Neural cell (in vitro differentiated cells): ENCODE measurements at regions not wholly inside any gene's neighbourhood (a gene's known extent, or its start where the extent isn't known, plus 50 kb on each side); places are given as distances from the start of the nearest gene placed in this dataset.

Experiments used
- H2AFZ ChIP-seq: fragments of 200-600, 300-800 bp; sonication (generic), shearing (Covaris generic); 2 replicates; pipeline ENCODE4 v1.6.0; 2014; ENCODE audit warnings: low read depth, mild to moderate bottlenecking, antibody characterized with exemption, low read length, moderate library complexity
- H3F3A ChIP-seq: fragments of 200-600 bp; shearing (Covaris generic); 2 replicates; pipeline ENCODE4 v1.6.1; 2016; ENCODE audit warnings: mild to moderate bottlenecking, moderate library complexity, mixed read lengths, antibody characterized with exemption, low read length; ENCODE audit not compliant: insufficient read depth, poor library complexity, severe bottlenecking
- H3K27ac ChIP-seq: fragments of 200-600, 300-800 bp; sonication (generic), shearing (Covaris generic); 2 replicates; pipeline ENCODE4 v1.5.1; 2014; ENCODE audit warnings: mild to moderate bottlenecking, low read length, moderate library complexity
- H3K27me3 ChIP-seq: fragments of 300-800, 200-600 bp; sonication (generic), shearing (Covaris generic); 2 replicates; pipeline ENCODE4 v1.6.0; 2014; ENCODE audit warnings: mild to moderate bottlenecking, low read depth, low read length, moderate library complexity; ENCODE audit not compliant: insufficient read depth
- H3K36me3 ChIP-seq: fragments of 300-800, 200-600 bp; sonication (generic), shearing (Covaris generic); 2 replicates; pipeline ENCODE4 v1.5.1; 2014; ENCODE audit warnings: mild to moderate bottlenecking, antibody characterized with exemption, low read length, moderate library complexity; ENCODE audit not compliant: insufficient read depth
- H3K4me2 ChIP-seq: fragments of 300-800, 200-600 bp; sonication (generic), shearing (Covaris generic); 2 replicates; pipeline ENCODE4 v1.6.0; 2014; ENCODE audit warnings: mild to moderate bottlenecking, low read length
- H3K4me3 ChIP-seq: fragments of 300-800, 200-600 bp; sonication (generic), shearing (Covaris generic); 2 replicates; pipeline ENCODE4 v1.5.1; 2014; ENCODE audit warnings: mild to moderate bottlenecking, low read length, moderate library complexity
- H3K79me2 ChIP-seq: fragments of 200-600 bp; shearing (Covaris generic); replicated peaks from 2 replicates; pipeline ENCODE4 v1.6.0; 2014; ENCODE audit warnings: mild to moderate bottlenecking, low read length, moderate library complexity; ENCODE audit not compliant: insufficient read depth
- H3K9ac ChIP-seq: fragments of 300-800, 200-600 bp; sonication (generic), shearing (Covaris generic); 2 replicates; pipeline ENCODE4 v1.6.1; 2016; ENCODE audit warnings: mild to moderate bottlenecking, low read length, mixed read lengths
- H3K9me2 ChIP-seq: fragments of 200-600 bp; shearing (Covaris generic); 2 replicates; pipeline ENCODE4 v1.6.1; 2016; ENCODE audit warnings: mild to moderate bottlenecking, low read length, mixed read lengths; ENCODE audit not compliant: insufficient read depth
- H3K9me3 ChIP-seq: fragments of 200-600, 300-800 bp; sonication (generic), shearing (Covaris generic); 2 replicates; pipeline ENCODE4 v1.6.1; 2016; ENCODE audit warnings: mild to moderate bottlenecking, mixed run types, low read length, moderate library complexity, mixed read lengths
- H4K20me1 ChIP-seq: fragments of 200-600 bp; shearing (Covaris generic); 2 replicates; pipeline ENCODE4 v1.6.1; 2016; ENCODE audit warnings: mild to moderate bottlenecking, mixed run types; ENCODE audit not compliant: insufficient read depth
- EP300 ChIP-seq: fragments of 450-650 bp; conservative IDR thresholded peaks from 2 replicates; pipeline ENCODE4 v1.6.1; 2014; ENCODE audit warnings: antibody characterized with exemption, mild to moderate bottlenecking, moderate library complexity; ENCODE audit not compliant: poor library complexity, severe bottlenecking
- EZH2 ChIP-seq: fragments of 200-600, 300-800 bp; shearing (Covaris generic), sonication (generic); IDR thresholded peaks from 2 replicates; pipeline ENCODE4 v1.6.1; 2014; ENCODE audit warnings: antibody characterized with exemption, low read length, borderline replicate concordance, mild to moderate bottlenecking; ENCODE audit not compliant: insufficient read depth, poor library complexity, severe bottlenecking
- MXI1 ChIP-seq: fragments of 450-650 bp; conservative IDR thresholded peaks from 2 replicates; pipeline ENCODE4 v1.6.1; 2014; ENCODE audit warnings: antibody characterized with exemption, mild to moderate bottlenecking; ENCODE audit not compliant: poor library complexity, severe bottlenecking
- POLR2AphosphoS5 ChIP-seq: IDR thresholded peaks from 2 replicates; pipeline ENCODE4 v1.6.1; 2012
- RAD21 ChIP-seq: fragments of 450-650 bp; conservative IDR thresholded peaks from 2 replicates; pipeline ENCODE4 v1.6.1; 2014; ENCODE audit warnings: antibody characterized with exemption, mild to moderate bottlenecking, moderate library complexity
- SMC3 ChIP-seq: fragments of 450-650 bp; conservative IDR thresholded peaks from 2 replicates; pipeline ENCODE4 v1.6.1; 2014; ENCODE audit warnings: antibody characterized with exemption, mild to moderate bottlenecking, moderate library complexity; ENCODE audit not compliant: poor library complexity
- TAF1 ChIP-seq: IDR thresholded peaks from 2 replicates; pipeline ENCODE4 v1.6.1; 2012; ENCODE audit warnings: low read depth
- TF ChIP-seq, protein P1 (sequence below): IDR thresholded peaks from 2 replicates; pipeline ENCODE4 v1.6.1; 2012; ENCODE audit warnings: borderline replicate concordance
- TF ChIP-seq, protein P2 (sequence below): fragments of 450-650 bp; IDR thresholded peaks from 2 replicates; pipeline ENCODE4 v1.5.1; 2014; ENCODE audit warnings: antibody characterized with exemption, mild to moderate bottlenecking, moderate library complexity; ENCODE audit not compliant: poor library complexity, severe bottlenecking

DNA sequence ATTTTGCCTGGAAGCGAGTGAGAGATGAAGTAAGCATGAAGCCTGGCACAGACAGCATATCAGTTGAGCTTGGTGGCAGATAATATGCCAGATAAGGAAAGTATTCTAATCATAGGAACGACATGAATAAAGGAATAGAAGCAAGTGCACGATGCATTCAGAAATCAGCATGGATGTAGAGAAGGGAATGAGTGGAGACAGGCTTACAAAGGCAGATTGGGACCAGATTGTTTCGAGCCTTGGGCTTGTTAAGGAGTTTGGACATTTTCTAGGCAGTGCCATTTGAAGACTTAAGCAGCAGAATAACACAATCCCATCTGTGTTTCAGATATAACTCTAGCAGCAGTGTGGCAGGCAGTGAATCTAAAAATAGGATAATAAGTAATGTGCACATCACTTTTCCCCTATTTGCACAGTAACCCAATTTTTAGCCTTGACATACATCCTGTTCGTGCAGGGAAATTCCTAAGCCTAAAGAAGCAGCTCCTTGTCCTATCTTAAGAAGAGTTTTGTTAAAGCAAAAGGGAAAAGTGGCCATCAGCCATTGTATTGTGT lies 450.2 kb downstream of the PLCL1 start:
- Histone ChIP-seq H3K9me2 (no peaks in the 10 kb centered on the region), H3K36me3 (no peaks in the 10 kb centered on the region), H3K9me3 (no peaks in the 10 kb centered on the region), H3K27me3 (no peaks in the 10 kb centered on the region), H4K20me1 (no peaks in the 10 kb centered on the region), H3K27ac (no peak overlapping the region), H3K4me3 (no peak overlapping the region), H3K4me2 (no peak overlapping the region), H2AFZ (no peak overlapping the region), H3K9ac (no peak overlapping the region), H3F3A (no peaks in the 10 kb centered on the region), H3K79me2 (no peaks in the 10 kb centered on the region)
- TF ChIP-seq SMC3: no peak
- TF ChIP-seq, protein P1, sequence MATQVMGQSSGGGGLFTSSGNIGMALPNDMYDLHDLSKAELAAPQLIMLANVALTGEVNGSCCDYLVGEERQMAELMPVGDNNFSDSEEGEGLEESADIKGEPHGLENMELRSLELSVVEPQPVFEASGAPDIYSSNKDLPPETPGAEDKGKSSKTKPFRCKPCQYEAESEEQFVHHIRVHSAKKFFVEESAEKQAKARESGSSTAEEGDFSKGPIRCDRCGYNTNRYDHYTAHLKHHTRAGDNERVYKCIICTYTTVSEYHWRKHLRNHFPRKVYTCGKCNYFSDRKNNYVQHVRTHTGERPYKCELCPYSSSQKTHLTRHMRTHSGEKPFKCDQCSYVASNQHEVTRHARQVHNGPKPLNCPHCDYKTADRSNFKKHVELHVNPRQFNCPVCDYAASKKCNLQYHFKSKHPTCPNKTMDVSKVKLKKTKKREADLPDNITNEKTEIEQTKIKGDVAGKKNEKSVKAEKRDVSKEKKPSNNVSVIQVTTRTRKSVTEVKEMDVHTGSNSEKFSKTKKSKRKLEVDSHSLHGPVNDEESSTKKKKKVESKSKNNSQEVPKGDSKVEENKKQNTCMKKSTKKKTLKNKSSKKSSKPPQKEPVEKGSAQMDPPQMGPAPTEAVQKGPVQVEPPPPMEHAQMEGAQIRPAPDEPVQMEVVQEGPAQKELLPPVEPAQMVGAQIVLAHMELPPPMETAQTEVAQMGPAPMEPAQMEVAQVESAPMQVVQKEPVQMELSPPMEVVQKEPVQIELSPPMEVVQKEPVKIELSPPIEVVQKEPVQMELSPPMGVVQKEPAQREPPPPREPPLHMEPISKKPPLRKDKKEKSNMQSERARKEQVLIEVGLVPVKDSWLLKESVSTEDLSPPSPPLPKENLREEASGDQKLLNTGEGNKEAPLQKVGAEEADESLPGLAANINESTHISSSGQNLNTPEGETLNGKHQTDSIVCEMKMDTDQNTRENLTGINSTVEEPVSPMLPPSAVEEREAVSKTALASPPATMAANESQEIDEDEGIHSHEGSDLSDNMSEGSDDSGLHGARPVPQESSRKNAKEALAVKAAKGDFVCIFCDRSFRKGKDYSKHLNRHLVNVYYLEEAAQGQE: no peak
- TF ChIP-seq POLR2AphosphoS5: no peak
- no peak for TF ChIP-seq EZH2
- TF ChIP-seq RAD21: no peak
- no peak for TF ChIP-seq MXI1
- TF ChIP-seq, protein P2, sequence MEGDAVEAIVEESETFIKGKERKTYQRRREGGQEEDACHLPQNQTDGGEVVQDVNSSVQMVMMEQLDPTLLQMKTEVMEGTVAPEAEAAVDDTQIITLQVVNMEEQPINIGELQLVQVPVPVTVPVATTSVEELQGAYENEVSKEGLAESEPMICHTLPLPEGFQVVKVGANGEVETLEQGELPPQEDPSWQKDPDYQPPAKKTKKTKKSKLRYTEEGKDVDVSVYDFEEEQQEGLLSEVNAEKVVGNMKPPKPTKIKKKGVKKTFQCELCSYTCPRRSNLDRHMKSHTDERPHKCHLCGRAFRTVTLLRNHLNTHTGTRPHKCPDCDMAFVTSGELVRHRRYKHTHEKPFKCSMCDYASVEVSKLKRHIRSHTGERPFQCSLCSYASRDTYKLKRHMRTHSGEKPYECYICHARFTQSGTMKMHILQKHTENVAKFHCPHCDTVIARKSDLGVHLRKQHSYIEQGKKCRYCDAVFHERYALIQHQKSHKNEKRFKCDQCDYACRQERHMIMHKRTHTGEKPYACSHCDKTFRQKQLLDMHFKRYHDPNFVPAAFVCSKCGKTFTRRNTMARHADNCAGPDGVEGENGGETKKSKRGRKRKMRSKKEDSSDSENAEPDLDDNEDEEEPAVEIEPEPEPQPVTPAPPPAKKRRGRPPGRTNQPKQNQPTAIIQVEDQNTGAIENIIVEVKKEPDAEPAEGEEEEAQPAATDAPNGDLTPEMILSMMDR: no peak
- TF ChIP-seq TAF1: no peak
- TF ChIP-seq EP300: no peak

- Histone ChIP-seq H2AFZ (no peak overlapping the region), H3F3A (no peaks in the 10 kb centered on the region), H3K79me2 (no peaks in the 10 kb centered on the region), H3K27me3 (no peaks in the 10 kb centered on the region), H3K4me2 (no peak overlapping the region), H3K4me3 (no peak overlapping the region), H3K9me3 (no peaks in the 10 kb centered on the region), H3K36me3 (no peaks in the 10 kb centered on the region), H3K9ac (no peak overlapping the region), H4K20me1 (no peaks in the 10 kb centered on the region), H3K27ac (no peak overlapping the region), H3K9me2 (no peaks in the 10 kb centered on the region)
- no peak for TF ChIP-seq POLR2AphosphoS5
- no peak for TF ChIP-seq MXI1
- no peak for TF ChIP-seq SMC3
- no peak for TF ChIP-seq TAF1
- TF ChIP-seq, protein P1: no peak
- TF ChIP-seq, protein P2: no peak
- no peak for TF ChIP-seq EP300
- no peak for TF ChIP-seq RAD21
- no peak for TF ChIP-seq EZH2
These were observed 449.6 kb downstream of the PLCL1 start for GRCh38 chr2:198253995-198254394.
